ENCODE measurements at regions not wholly inside any gene's neighbourhood (a gene's known extent, or its start where the extent isn't known, plus 50 kb on each side); places are given as distances from the start of the nearest gene placed in this dataset.

- no peaks in the 10 kb centered on the region for H3K4me1 ChIP-seq (ENCODE audit: control insufficient read depth, insufficient read depth, low read length)
- in situ Hi-C loops (cut with MboI) = no loop called here
- no peaks in the 10 kb centered on the region for H3K9me3 ChIP-seq (replicated peaks; ENCODE audit: control insufficient read depth, insufficient read depth, low read length)
- POLR2A ChIA-PET = no interaction called here
- CTCF ChIA-PET = interaction anchor here (0.8 kb wide), 1 partner anchor 113 kb away, joined by 3 read pairs; no protein-coding TSS in a partner anchor
- H3K4me3 ChIP-seq = no peak overlapping the region
- H3K79me2 ChIP-seq (ENCODE audit: control insufficient read depth, insufficient read depth, low read length) = no peaks in the 10 kb centered on the region
- no peak overlapping the region for H3K4me2 ChIP-seq (ENCODE audit: control insufficient read depth, insufficient read depth)
- FAIRE-seq (no peak), ATAC-seq (no peak), DNase-seq (ENCODE audit: low read depth, low spot score) (no peak)
- H3K27me3 ChIP-seq (replicated peaks in 1 of 2; ENCODE audit: control insufficient read depth in 2 of 2, insufficient read depth in 2 of 2, low read length in 1 of 2) = no peaks in the 10 kb centered on the region
- RAD21 ChIA-PET (ENCODE audit: unreplicated experiment) = no interaction called here
- intact Hi-C loops (cut with micrococcal nuclease; ENCODE audit: unreplicated experiment) = loop anchor here (10.0 kb wide), 1 partner anchor 573 kb away; no protein-coding TSS in a partner anchor
- H2AFZ ChIP-seq (ENCODE audit: control insufficient read depth, low read depth, low read length) = no peak overlapping the region
- no peaks in the 10 kb centered on the region for H3K36me3 ChIP-seq (ENCODE audit: control insufficient read depth in 2 of 2, insufficient read depth in 2 of 2, low read length in 1 of 2)
- SMC1A ChIA-PET (ENCODE audit: uncharacterized antibody, unreplicated experiment) = interaction anchor here (1.3 kb wide), 1 partner anchor 230 kb away, joined by 3 read pairs; no protein-coding TSS in a partner anchor
- no peak overlapping the region for H3K27ac ChIP-seq (ENCODE audit: control insufficient read depth, insufficient read depth)
- BruUV-seq (replicated peaks) = no TSS peak
- no peak overlapping the region for H3K9ac ChIP-seq (ENCODE audit: control insufficient read depth, insufficient read depth, low read length)
- 66% methylated on average over 8 of the region's 8 CpGs for WGBS (ENCODE audit: insufficient coverage, insufficient replicate concordance, low lambda C conversion rate, missing lambda C conversion rate)
- H4K20me1 ChIP-seq (ENCODE audit: control insufficient read depth, insufficient read depth) = no peaks in the 10 kb centered on the region
- TF ChIP-seq SMAD1 (IDR thresholded peaks at IDR 0.05; ENCODE audit: low read depth, partially characterized antibody) (no peak), PML (IDR thresholded peaks at IDR 0.05; ENCODE audit: low read length) (no peak), BCL11A (IDR thresholded peaks at IDR 0.05; ENCODE audit: low read depth, low read length) (no peak), LARP7 (IDR thresholded peaks at IDR 0.05) (no peak), USF1 (IDR thresholded peaks at IDR 0.05; ENCODE audit: borderline replicate concordance, extremely low read length, insufficient read depth, low read depth, low read length) (no peak), ATF3 (IDR thresholded peaks at IDR 0.05; ENCODE audit: borderline replicate concordance, extremely low read depth, low read depth, low read length) (no peak), USF2 (IDR thresholded peaks at IDR 0.05; ENCODE audit: borderline replicate concordance, low read depth, low read length) (no peak), CBFB (IDR thresholded peaks at IDR 0.05; ENCODE audit: low read depth) (no peak), ZNF207 (IDR thresholded peaks at IDR 0.05; ENCODE audit: borderline replicate concordance) (no peak), NR2F1 (conservative IDR thresholded peaks at IDR 0.05) (no peak), EZH2 (IDR thresholded peaks at IDR 0.05; ENCODE audit: borderline replicate concordance, control insufficient read depth, low read depth, low read length) (no peak), TCF3 (IDR thresholded peaks at IDR 0.05; ENCODE audit: borderline replicate concordance, insufficient read depth, low read depth, low read length) (no peak), CREM (IDR thresholded peaks at IDR 0.05; ENCODE audit: low read depth) (no peak)
- TF ChIP-seq, protein P1, sequence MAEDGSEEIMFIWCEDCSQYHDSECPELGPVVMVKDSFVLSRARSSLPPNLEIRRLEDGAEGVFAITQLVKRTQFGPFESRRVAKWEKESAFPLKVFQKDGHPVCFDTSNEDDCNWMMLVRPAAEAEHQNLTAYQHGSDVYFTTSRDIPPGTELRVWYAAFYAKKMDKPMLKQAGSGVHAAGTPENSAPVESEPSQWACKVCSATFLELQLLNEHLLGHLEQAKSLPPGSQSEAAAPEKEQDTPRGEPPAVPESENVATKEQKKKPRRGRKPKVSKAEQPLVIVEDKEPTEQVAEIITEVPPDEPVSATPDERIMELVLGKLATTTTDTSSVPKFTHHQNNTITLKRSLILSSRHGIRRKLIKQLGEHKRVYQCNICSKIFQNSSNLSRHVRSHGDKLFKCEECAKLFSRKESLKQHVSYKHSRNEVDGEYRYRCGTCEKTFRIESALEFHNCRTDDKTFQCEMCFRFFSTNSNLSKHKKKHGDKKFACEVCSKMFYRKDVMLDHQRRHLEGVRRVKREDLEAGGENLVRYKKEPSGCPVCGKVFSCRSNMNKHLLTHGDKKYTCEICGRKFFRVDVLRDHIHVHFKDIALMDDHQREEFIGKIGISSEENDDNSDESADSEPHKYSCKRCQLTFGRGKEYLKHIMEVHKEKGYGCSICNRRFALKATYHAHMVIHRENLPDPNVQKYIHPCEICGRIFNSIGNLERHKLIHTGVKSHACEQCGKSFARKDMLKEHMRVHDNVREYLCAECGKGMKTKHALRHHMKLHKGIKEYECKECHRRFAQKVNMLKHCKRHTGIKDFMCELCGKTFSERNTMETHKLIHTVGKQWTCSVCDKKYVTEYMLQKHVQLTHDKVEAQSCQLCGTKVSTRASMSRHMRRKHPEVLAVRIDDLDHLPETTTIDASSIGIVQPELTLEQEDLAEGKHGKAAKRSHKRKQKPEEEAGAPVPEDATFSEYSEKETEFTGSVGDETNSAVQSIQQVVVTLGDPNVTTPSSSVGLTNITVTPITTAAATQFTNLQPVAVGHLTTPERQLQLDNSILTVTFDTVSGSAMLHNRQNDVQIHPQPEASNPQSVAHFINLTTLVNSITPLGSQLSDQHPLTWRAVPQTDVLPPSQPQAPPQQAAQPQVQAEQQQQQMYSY (CRISPR knock-in tag; IDR thresholded peaks at IDR 0.05) = no peak
- TF ChIP-seq, protein P2, sequence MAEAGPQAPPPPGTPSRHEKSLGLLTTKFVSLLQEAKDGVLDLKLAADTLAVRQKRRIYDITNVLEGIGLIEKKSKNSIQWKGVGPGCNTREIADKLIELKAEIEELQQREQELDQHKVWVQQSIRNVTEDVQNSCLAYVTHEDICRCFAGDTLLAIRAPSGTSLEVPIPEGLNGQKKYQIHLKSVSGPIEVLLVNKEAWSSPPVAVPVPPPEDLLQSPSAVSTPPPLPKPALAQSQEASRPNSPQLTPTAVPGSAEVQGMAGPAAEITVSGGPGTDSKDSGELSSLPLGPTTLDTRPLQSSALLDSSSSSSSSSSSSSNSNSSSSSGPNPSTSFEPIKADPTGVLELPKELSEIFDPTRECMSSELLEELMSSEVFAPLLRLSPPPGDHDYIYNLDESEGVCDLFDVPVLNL (IDR thresholded peaks at IDR 0.05; ENCODE audit: low read depth, low read length) = no peak
Observed at GRCh38 chr12:98421316-98421715, 94.1 kb upstream of the TMPO start.
